GM18861 (cell line): ENCODE measurements at regions not wholly inside any gene's neighbourhood (a gene's known extent, or its start where the extent isn't known, plus 50 kb on each side); places are given as distances from the start of the nearest gene placed in this dataset.
"Not testable (repeated sequence)": the region's sequence is repeated elsewhere in the genome, so short reads cannot be mapped to it uniquely, and the experiment has no call there.

ENCODE experiments used
- ATAC-seq: cut with Tn5 transposase; IDR thresholded peaks from one replicate; pipeline ENCODE4 v1.9.1; 2021; ENCODE audit not compliant: unreplicated experiment

DNA sequence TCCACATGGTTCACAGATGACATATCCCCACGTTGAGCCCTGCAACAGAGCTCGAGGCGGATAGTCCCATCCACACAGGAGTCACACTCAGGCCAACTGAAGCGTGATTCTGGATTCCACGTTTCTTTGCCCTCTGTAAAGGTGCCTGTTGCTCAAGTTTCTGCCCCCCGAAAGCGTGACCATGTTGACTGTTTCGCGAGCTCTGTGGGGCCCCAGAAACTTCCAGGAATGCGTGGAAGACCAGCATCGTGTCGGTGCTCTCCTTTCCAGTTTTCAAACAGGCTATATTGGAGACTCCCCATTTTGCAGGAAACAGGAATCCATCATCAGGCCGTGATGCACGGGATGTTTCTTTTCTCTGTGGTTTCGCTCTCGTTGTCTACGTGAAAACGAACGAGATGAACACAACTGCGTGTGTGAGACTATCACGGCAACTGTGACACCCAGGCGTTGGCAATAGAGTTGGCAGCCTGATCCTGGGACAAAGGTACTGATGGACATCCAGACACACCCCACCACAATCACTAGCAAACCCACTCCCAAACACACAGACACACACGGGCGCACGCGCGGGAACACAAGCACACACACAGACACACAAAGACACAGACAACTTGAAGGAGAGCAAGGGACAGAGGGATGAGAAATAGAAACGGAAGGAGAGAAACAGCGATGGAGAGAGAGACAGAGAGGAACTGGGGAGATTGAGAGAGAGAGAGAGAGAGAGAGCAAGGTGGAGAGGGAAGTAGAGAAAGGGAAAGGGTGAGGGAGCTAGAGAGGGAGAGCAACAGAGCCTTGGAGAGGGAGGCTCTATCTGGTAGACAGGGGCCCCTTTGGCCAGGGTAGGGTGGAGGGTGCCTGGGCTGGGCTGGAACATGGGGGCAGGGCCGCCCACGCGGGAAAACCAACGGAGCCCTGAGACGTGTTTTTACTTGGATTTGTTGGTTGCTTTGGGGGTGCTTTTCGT, 1609.3 kb downstream of the SPATA31A7 start:
- ATAC-seq = not testable (repeated sequence)

DNA sequence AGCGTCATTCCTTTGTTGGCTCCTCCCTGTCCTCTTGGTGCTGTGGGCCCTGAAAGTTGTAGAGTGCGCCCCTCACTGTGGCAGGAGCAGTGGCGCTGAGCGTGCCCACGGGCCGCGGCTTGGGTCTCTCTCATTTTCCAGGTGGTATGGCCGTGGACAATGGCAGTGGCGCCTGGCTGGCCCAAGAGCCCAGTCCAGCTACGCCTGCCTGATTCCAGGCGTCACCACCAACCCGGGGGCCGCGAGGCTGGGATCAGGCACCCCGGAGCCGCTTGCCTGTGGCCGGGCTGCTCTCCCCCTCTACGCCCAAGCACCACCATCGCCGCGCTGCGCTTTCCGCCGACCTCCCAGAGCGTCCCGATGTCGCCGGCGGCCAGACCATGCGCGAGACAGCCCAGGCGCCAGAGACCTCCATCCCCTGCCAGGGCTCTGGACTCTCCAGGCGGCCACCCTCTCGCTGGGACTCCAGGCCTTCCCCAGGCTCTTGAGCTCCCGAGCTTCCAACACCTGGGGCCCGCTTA, 1610.1 kb downstream of the SPATA31A7 start:
- not testable (repeated sequence) for ATAC-seq

DNA sequence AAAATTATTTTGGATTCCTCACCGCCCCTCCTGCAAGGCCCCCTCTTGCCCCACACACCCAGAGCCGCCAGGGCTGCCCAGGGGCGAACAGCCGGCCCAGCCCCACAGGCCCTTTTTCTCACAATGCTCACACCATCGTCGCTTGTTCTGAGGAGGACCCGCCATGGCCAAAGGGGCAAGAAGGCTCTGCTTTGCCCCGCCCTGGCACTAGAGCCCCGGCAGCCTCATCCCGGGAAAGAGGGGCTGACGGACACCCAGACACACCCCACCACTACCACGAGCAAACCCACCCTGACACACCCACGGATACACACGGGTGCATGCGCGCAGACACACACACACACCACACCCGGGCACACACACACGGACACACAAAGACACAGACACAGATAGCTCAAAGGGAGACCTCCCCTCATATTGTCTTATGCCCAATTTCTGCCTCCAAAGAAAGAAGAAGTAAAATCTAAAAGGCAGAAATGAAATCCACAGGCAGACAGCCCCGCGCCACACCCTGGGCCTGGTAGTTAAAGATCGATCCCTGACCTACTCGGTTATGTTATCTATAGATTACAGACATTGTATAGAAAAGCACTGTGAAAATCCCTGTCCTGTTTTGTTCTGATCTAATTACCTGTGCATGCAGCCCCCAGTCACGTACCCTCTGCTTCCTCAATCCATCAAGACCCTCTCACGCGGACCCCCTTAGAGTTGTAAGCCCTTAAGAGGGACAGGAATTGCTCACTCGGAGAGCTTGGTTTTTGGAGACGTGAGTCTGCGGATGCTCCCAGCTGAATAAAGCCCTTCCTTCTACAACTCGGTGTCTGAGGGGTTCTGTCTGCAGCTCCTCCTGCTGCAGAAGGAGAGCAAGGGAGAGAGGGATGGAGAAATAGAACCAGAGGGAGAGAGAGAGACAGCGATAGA, 1610.9 kb downstream of the SPATA31A7 start:
- not testable (repeated sequence) for ATAC-seq

DNA sequence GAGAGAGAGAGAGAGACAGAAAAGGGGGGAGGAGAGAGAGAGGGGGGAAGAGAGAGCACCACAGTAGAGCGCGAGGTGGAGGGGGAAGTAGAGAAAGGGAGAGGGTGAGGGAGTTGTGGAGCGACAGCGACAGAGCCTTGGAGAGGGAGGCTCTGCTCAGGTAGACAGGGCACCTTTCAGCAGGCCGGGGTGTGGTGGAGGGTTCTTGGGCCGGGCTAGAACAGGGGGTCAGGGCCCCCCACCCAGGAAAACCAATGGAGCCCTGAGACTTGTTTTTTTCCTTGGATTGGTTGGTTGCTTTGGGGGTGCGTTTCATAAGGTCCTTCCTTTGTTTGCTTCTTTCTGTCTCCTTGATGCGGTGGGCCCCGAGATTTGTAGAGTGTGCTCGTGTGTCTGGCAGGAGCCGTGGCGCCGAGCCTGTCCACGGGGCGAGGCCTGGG, 1611.6 kb downstream of the SPATA31A7 start:
- ATAC-seq = not testable (repeated sequence)

DNA sequence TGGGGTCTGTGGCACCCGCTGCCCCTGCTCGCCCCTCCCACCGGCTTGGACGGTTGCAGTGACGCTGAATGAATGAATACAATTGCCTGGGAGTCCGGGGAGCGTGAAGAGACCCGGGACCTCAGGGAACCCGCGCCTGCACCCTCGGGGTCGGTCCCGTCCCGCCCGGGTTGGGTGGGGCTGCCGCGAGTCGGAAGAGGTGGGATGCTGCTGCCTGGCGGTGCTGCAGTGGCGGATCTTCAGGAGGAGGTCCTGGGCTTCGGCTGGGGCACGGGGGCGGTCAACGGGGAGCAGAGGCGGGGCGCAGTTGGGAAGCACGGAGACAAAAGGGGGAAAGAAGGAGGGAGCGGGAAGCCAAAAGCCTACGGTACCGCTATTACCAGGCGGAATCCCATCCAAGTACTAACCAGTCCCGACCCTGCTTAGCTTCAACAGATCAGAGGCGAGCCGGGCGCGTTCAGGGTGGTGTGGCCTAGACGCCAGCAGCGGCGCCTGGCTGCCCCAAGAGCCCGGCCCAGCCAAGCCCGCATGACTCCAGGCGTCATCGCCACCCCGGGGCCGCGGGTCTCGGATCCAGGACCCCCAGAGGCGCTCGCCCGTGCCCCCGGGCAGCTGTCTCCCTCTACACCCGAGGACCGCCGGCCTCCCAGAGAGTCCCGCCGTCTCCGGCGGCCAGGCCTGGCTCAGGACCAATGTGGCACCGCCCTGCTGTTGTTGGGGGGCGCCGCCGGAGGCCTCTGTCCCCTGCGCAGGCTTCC, 1612.3 kb downstream of the SPATA31A7 start:
- peak; percentile 99 for ATAC-seq

DNA sequence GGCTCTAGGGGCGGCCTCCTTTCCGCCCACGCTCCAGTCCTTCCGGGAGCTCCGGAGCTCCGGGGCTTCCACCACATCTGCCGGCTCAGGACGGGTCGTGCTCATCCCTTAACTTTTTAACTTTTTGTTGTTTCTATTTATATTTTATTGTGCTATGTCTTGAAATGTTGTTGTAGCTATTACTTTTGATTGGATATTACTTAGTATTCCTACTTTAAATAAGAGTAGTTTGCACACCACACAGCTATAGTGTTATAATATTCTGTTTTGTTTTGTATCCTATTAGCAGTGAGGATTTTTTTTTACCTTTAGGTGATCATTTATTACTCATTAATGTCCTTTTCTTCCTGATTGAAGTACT, 1612.9 kb downstream of the SPATA31A7 start:
- peak; percentile 0 for ATAC-seq

DNA sequence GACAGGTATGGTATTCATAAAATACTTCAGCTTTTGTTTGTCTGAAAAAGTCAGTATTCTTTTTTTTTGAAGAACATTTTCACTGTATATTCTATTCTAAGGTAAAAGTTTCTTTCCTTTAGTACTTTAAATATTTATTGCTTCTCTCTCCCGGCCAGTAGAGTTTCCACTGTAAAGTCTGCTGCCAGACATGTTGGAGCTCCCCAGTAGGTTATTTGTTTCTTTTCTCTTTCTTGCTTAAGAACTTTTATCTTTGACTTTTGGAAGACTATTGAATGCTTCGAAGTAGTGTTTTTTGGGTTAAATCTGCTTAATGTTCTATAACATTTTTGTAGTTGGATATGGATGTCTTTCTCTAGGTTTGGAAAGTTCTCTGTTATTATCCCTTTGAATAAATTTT, 1613.3 kb downstream of the SPATA31A7 start:
- not testable (repeated sequence) for ATAC-seq

DNA sequence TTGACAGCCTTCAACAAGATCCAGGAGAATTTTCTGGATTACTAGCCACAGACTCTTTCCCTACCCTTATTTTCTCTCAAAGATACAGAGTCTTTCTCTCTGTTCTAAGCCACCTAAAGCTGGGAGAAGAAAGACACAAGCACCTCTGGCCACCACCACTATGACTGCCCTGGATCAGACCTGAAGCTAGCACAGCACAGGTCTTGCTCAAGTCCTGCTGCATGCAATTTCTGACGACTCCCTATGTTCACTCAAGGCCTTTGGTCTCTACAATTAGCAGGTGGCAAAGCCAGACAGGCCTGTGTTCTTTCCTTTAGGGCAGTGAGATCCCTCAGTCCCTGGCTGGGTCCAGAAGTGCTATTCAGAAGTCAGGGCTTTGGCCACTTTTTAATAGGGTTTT, 1614.5 kb downstream of the SPATA31A7 start:
- not testable (repeated sequence) for ATAC-seq

DNA sequence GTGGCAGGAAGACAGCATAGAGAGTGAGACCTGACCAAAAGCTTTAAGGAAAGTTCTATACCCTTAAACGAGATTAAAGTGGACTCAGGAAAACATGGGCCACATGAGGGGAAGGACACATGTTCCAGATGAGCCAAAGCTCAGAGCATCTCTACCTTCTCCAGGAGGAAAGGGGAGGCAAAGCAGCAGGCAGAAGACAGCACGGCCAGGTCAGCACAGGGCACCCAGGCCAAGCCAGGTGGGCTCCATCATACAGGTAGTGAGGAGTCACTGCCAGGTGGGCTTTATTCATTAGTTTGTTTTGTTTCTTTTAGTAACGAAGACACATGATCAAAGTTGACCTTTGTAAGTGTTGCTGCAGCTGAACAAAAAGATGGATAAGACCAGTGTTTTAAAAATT, 1617.6 kb downstream of the SPATA31A7 start:
- not testable (repeated sequence) for ATAC-seq

DNA sequence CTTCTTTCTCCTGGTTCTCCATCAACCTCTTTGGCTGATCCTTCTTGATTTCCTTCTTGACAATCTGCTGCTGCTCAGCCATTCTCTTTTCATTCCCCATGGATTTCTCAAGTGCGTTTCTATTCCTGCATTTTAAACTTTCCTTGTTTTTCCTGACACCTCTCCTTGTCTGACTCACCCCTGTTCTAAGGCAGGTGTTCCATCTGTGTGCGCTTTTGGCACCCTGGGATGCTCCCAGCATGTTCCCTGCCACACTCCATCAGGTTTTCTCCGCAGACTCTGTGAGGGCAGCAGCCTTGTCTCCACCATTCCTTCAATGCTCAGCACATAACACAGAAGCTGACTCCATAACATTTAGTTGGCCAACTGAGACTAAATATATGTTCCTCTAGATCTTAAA, 1618.2 kb downstream of the SPATA31A7 start:
- ATAC-seq = not testable (repeated sequence)

DNA sequence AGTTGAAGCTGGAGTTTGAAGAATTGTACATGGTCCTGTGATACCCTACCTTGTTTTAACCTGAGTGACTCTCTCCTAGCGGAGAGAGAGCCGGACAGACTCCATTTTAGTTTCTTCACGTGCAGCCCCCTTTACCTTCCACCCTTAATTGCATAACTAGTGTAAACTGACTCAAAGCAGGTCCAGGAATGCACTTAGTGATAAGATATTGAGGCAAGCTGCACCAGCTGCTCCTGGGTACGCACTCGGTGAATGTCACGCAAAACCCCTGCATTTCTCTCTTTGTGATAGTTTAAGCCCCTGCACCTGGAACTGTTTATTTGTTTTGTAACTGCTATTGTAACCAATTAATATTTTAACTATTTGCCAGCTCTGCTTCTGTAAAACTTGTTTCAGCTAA, 1620.5 kb downstream of the SPATA31A7 start:
- not testable (repeated sequence) for ATAC-seq

DNA sequence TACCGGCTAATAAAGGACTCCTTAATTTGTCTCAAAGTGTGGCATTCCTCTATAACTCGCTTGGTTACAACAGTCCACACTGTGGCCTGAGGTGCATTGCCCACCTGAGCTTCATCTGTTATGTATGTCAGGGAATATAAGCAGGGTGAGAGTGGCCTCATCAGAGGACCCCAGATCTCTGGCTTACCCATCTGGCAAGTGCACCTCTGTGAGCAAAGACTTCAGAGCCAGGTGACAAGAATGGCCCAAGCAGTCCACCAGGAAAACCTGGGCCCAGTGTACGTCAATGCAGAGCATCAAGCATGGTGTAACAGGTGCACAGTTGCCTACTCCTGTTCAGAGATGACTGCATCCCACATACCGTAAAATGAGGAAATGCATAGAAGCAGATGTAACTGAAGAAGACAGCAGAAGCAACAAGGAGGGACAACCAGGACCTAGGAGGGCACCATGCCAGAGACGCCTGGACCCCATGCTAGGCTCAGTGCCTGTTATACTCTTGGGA, 1621.0 kb downstream of the SPATA31A7 start:
- not testable (repeated sequence) for ATAC-seq

DNA sequence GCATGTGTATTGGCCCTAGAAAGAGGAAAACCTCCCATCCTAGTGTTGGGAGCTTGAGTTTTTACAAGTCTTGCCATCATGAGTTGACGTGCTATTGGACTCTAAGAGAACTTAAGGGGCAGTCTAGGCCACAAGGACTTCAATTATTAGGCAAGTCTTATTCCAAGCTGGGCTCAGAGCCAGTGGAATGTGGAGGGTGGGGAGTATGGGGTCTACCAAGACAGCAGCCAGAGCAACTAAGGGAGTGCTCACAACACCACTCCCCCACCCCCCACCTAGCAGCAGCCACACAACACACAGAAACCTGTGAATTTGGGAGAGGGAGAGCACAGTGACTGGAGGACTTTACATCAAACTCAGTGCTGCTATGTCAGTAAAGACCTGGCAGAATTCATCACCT, 1625.6 kb downstream of the SPATA31A7 start:
- ATAC-seq = not testable (repeated sequence)

DNA sequence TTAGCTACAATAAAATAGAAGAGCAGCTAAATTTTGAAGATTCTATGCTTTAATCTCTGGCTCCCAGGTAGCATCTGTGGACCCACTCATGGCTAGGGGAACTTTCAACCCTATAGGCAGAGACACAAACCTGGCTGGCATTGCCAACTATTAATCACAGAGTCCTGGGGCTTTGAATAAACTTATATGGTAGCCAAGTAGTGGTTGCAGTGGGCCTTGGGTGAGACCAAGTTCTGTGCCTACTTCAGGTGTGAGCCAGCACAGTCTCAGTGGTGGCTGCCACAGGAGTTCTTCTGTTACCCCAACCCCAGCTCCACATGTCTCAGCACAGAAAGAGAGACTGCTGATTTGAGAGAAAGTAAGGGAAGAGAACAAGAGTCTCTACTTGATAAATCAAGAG, 1626.5 kb downstream of the SPATA31A7 start:
- ATAC-seq = not testable (repeated sequence)

DNA sequence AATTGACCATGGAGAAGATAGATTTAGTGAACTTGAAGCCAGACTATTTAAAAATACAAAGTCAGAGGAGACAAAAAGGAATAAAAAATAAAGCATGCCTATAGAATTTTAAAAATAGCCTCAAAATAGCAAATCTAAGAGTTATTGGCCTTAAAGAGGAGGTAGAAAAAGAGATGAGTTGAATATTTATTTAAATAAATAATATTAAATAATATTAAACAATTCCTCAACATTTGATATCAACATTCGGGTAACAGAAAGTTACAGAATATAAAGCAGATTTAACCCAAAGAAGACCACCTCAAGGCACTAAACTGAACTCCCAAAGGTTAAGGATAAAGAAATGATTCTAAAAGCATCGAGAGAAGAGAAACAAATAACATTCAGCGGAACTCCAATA, 1627.4 kb downstream of the SPATA31A7 start:
- ATAC-seq = not testable (repeated sequence)

DNA sequence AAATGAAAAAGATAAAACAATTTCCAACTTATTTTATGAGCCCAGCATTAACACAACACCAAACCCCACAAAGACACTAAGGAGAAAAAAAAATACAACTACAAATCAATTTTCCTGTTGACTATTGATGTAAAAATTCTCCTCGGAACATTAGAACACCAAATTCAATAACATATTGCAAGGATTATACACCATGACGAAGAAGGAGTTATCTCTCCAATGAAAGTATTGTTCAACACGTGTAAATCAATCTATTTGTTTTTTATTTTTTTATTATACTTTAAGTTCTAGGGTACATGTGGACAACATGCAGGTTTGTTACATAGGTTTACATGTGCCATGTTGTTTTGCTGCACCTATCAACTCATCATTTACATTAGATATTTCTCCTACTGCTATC, 1632.3 kb downstream of the SPATA31A7 start:
- ATAC-seq = not testable (repeated sequence)

DNA sequence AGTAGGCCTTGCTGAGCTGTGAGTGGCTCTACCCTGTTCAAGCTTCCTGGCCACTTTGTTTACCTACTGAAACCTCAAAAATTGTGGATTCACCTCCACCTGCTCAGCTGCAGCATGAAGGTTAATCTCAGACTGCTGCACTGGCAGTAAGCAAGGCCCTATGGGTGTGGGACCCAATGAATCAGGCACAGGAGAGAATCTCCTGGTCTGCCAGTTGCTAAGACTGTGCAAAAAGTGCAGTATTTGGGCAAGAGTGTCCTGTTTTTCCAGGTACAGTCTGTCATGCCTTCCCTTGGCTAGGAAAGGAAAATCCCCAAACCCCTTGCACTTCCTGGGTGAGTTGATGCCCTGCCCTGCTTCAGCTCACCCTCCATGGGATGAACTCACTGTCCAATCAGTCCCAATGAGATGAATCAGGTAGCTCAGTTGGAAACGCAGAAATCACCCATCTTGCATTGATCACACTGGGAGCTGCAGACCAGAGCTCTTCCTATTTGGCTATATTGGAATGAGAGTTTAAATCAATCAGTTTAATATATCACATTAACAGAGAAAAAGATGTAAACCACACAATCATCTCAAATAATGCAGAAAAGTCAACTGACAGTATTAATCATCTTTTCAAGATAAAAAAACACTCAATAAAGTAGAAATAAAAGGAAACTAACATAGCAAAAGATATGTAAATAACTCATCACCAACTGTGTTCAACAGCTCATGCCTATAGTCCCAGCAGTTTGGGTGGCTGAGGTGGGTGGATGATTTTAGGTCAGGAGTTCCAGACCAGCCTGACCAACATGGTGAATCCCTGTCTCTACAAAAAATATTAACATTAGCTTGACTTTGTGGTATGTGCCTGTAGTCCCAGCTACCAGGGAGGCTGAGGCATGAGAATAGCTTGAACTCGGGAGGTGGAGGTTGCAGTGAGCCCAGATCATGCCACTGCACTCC, 1638.4 kb downstream of the SPATA31A7 start:
- not testable (repeated sequence) for ATAC-seq

DNA sequence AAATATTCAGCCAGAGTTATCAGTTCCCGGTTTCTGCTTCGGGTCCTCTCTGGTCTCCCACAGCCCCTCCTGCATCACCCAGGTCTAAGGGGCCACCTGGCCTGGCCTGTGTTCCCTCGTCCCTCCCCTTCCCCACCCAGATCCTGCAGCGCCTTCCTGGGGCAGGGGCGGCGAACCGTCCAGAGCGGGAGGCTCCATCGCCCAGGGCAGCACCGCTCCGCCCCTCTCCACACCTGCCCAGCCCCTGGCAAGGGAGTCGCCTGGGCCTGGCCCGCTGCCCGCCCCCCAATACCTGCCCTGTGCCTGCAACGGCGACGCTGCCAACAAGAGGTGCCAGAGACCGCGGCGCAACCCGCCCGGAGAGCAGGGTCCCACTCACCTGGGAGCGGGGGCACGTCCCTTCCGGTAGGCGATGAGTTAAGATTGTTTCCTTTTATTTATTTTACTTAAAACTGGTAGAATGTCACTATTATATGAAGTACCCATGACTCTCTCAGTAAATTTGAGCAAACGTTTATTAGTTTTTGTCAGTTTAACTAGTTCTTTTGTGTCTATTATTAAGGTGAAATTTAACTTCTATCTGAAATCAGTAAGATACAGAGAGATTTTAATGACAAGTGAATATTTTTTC, 1641.1 kb downstream of the SPATA31A7 start:
- not testable (repeated sequence) for ATAC-seq
